CD14-positive monocyte (primary cell): ENCODE measurements at regions not wholly inside any gene's neighbourhood (a gene's known extent, or its start where the extent isn't known, plus 50 kb on each side); places are given as distances from the start of the nearest gene placed in this dataset.

Source experiments
- DNase-seq, 3 donors: peaks; one replicate each; pipeline ENCODE4 v3.0.0-alpha.2; 2011 to 2022
- H2AFZ ChIP-seq: 2 replicates; pipeline ENCODE4 v1.6.0; 2012; ENCODE audit warnings: mild to moderate bottlenecking, low read depth, low read length, inconsistent platforms; ENCODE audit not compliant: insufficient read depth, poor library complexity, severe bottlenecking
- H3K27ac ChIP-seq, 2 donors: 1 replicate in 1 of 2; 2 replicates in 1 of 2; pipeline ENCODE4 v1.5.1; 2012 to 2013; ENCODE audit warnings: low read length in 2 of 2, control low read depth in 1 of 2, inconsistent platforms in 1 of 2, low read depth in 1 of 2, mild to moderate bottlenecking in 1 of 2
- H3K27me3 ChIP-seq, 2 donors: one replicate each; pipeline versions ENCODE4 v1.6.0 to v1.6.1; 2011 to 2013; ENCODE audit warnings: low read length in 2 of 2; ENCODE audit not compliant: control insufficient read depth in 2 of 2, insufficient read depth in 2 of 2
- H3K36me3 ChIP-seq, 2 donors: replicated peaks in 1 of 2; 1 replicate in 1 of 2; 2 replicates in 1 of 2; pipeline versions ENCODE4 v1.5.1 to v1.6.1; 2012 to 2013; ENCODE audit warnings: low read length in 2 of 2, control low read depth in 1 of 2, inconsistent platforms in 1 of 2, mild to moderate bottlenecking in 1 of 2; ENCODE audit not compliant: insufficient read depth in 2 of 2, control insufficient read depth in 1 of 2
- H3K4me1 ChIP-seq, 2 donors: 1 replicate in 1 of 2; 2 replicates in 1 of 2; pipeline versions ENCODE4 v1.5.1 to v1.6.1; 2012 to 2013; ENCODE audit warnings: low read length in 2 of 2, control low read depth in 1 of 2, inconsistent platforms in 1 of 2, mild to moderate bottlenecking in 1 of 2, moderate library complexity in 1 of 2; ENCODE audit not compliant: insufficient read depth in 2 of 2, control insufficient read depth in 1 of 2
- H3K4me2 ChIP-seq: replicated peaks from 2 replicates; pipeline ENCODE3; 2012; ENCODE audit warnings: low read length, moderate library complexity, mild to moderate bottlenecking; ENCODE audit not compliant: poor library complexity, severe bottlenecking; ENCODE audit errors: extremely low read depth
- H3K4me3 ChIP-seq, 3 experiments: fragments of 200-600 bp in 1 of 3; sonication (generic) in 1 of 3; replicated peaks in 1 of 3; 1 replicate in 2 of 3; 2 replicates in 1 of 3; pipeline ENCODE4 v1.5.1; 2011 to 2013; ENCODE audit warnings: low read length in 3 of 3, mild to moderate bottlenecking in 3 of 3, control low read depth in 2 of 3, low read depth in 2 of 3, inconsistent platforms in 1 of 3, moderate library complexity in 1 of 3
- H3K79me2 ChIP-seq: 2 replicates; pipeline ENCODE4 v1.6.0; 2012; ENCODE audit warnings: mild to moderate bottlenecking, control low read depth, inconsistent platforms, low read length, moderate library complexity; ENCODE audit not compliant: insufficient read depth
- H3K9ac ChIP-seq: 2 replicates; pipeline ENCODE4 v1.6.0; 2017; ENCODE audit warnings: low read length, mild to moderate bottlenecking; ENCODE audit not compliant: insufficient read depth, poor library complexity, severe bottlenecking
- H3K9me3 ChIP-seq, 2 donors: replicated peaks in 1 of 2; 1 replicate in 1 of 2; 2 replicates in 1 of 2; pipeline versions ENCODE4 v1.5.1 to v1.6.1; 2012 to 2013; ENCODE audit warnings: low read length in 2 of 2, control low read depth in 1 of 2; ENCODE audit not compliant: control insufficient read depth in 1 of 2, insufficient read depth in 1 of 2
- H4K20me1 ChIP-seq: 2 replicates; pipeline ENCODE4 v1.6.0; 2012; ENCODE audit warnings: mild to moderate bottlenecking, low read length, control low read depth, moderate library complexity; ENCODE audit not compliant: insufficient read depth
- H3K27ac Mint-ChIP-seq, 7 donors: one replicate each; pipeline ENCODE4 v1.8.0; 2020; ENCODE audit warnings: mild to moderate bottlenecking in 7 of 7, mixed read lengths in 7 of 7, moderate library complexity in 6 of 7, inconsistent platforms in 2 of 7
- H3K27me3 Mint-ChIP-seq, 3 donors: one replicate each; pipeline ENCODE4 v1.8.0; 2021 to 2022; ENCODE audit warnings: low read depth in 3 of 3, mild to moderate bottlenecking in 3 of 3, mixed read lengths in 3 of 3, moderate library complexity in 3 of 3, inconsistent platforms in 1 of 3
- H3K36me3 Mint-ChIP-seq, 2 donors: one replicate each; pipeline ENCODE4 v1.8.0; 2020; ENCODE audit warnings: mixed read lengths in 2 of 2, inconsistent platforms in 1 of 2, mild to moderate bottlenecking in 1 of 2
- H3K4me1 Mint-ChIP-seq: one replicate; pipeline ENCODE4 v1.8.0; 2020; ENCODE audit warnings: mild to moderate bottlenecking, mixed read lengths
- H3K4me3 Mint-ChIP-seq, 2 donors: one replicate each; pipeline ENCODE4 v1.8.0; 2020; ENCODE audit warnings: mild to moderate bottlenecking in 2 of 2, mixed read lengths in 2 of 2, moderate library complexity in 1 of 2
- H3K9me3 Mint-ChIP-seq, 7 donors: one replicate each; pipeline ENCODE4 v1.8.0; 2020 to 2022; ENCODE audit warnings: mixed read lengths in 7 of 7, mild to moderate bottlenecking in 6 of 7, moderate library complexity in 6 of 7, inconsistent platforms in 2 of 7
- WGBS: methylation state at CpG from one replicate; pipeline ENCODE4 v1.1.5; 2013; ENCODE audit warnings: missing lambda C conversion rate; ENCODE audit not compliant: insufficient coverage; 5-methylcytosine and 5-hydroxymethylcytosine counted together
- intact Hi-C, 2 donors: fragments of 100-400 bp; cut with micrococcal nuclease; formaldehyde crosslinking; loops; one replicate each; pipeline versions ENCODE4 v1.15.0 to v1.15.1; 2023
- TF ChIP-seq, protein P1 (sequence below): fragments of 200-600 bp; IDR thresholded peaks from one replicate; pipeline ENCODE4 v1.8.0; 2022; ENCODE audit warnings: antibody characterized with exemption, mild to moderate bottlenecking

- intact Hi-C loops, result no loop called here
- DNase-seq, result no peak
- Histone ChIP-seq H4K20me1 (no peaks in the 10 kb centered on the region), H3K4me1 (no peaks in the 10 kb centered on the region), H3K4me2 (no peak overlapping the region), H2AFZ (no peak overlapping the region), H3K27ac (no peak overlapping the region), H3K9me3 (peaks cover 0 to 6% of the 10 kb centered on the region in 2 donors), H3K79me2 (no peaks in the 10 kb centered on the region), H3K9ac (no peak overlapping the region), H3K27me3 (no peaks in the 10 kb centered on the region), H3K4me3 (no peak overlapping the region), H3K36me3 (no peaks in the 10 kb centered on the region)
- H3K36me3 Mint-ChIP-seq, result no peaks in the 10 kb centered on the region
- no CpG with 5 or more reads among the region's 1 CpG for WGBS
- no peak overlapping the region for H3K4me3 Mint-ChIP-seq
- no peaks in the 10 kb centered on the region for H3K4me1 Mint-ChIP-seq
- H3K27me3 Mint-ChIP-seq, result peaks cover 0 to 1% (median 0%) of the 10 kb centered on the region in 3 donors
- H3K27ac Mint-ChIP-seq, result no peak overlapping the region
- peaks cover 2 to 10% (median 4%) of the 10 kb centered on the region in 7 donors for H3K9me3 Mint-ChIP-seq
- TF ChIP-seq, protein P1, sequence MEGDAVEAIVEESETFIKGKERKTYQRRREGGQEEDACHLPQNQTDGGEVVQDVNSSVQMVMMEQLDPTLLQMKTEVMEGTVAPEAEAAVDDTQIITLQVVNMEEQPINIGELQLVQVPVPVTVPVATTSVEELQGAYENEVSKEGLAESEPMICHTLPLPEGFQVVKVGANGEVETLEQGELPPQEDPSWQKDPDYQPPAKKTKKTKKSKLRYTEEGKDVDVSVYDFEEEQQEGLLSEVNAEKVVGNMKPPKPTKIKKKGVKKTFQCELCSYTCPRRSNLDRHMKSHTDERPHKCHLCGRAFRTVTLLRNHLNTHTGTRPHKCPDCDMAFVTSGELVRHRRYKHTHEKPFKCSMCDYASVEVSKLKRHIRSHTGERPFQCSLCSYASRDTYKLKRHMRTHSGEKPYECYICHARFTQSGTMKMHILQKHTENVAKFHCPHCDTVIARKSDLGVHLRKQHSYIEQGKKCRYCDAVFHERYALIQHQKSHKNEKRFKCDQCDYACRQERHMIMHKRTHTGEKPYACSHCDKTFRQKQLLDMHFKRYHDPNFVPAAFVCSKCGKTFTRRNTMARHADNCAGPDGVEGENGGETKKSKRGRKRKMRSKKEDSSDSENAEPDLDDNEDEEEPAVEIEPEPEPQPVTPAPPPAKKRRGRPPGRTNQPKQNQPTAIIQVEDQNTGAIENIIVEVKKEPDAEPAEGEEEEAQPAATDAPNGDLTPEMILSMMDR, result no peak
These were observed 303.5 kb upstream of the SPOCK3 start for GRCh38 chr4:167537761-167538160.

DNA sequence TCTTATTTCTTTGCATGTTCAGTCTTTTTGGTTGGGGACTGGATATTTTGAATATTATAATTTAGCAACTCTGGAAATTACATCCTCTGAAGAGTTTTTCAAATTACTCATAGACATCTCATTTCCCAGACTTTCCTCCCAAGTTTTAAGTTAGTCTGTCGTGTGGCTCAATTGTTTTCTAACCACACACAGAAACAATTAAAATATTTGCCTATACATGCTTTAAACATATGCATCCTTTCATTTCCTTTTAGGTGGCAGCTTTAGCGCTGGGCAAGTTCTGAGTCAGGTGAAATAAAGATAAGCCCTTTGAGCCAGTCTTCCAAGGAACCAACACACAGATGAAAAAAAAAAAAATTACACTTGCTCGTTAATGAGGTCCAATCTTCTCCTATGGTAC, 307.0 kb upstream of the SPOCK3 start:
- WGBS, result no CpG with 5 or more reads among the region's 3 CpGs
- Mint-ChIP-seq H3K4me1 (no peaks in the 10 kb centered on the region), H3K4me3 (no peak overlapping the region), H3K27me3 (no peaks in the 10 kb centered on the region), H3K9me3 (peaks cover 2 to 9% (median 3%) of the 10 kb centered on the region in 7 donors), H3K27ac (no peak overlapping the region), H3K36me3 (no peaks in the 10 kb centered on the region)
- Histone ChIP-seq H3K4me3 (no peak overlapping the region), H3K4me1 (no peaks in the 10 kb centered on the region), H3K9ac (no peak overlapping the region), H3K27me3 (no peaks in the 10 kb centered on the region), H3K4me2 (no peak overlapping the region), H3K9me3 (no peaks in the 10 kb centered on the region), H4K20me1 (no peaks in the 10 kb centered on the region), H3K27ac (no peak overlapping the region), H3K36me3 (no peaks in the 10 kb centered on the region), H3K79me2 (no peaks in the 10 kb centered on the region), H2AFZ (no peak overlapping the region)
- TF ChIP-seq, protein P1, result no peak
- intact Hi-C loops, result no loop called here
- DNase-seq, result no peak
